Hematopoietic multipotent progenitor cell treated with erythropoietin and hydrocortisone succinate and interleukin-3 and kit ligand, for 6 days (in vitro differentiated cells): ENCODE measurements at regions not wholly inside any gene's neighbourhood (a gene's known extent, or its start where the extent isn't known, plus 50 kb on each side); places are given as distances from the start of the nearest gene placed in this dataset.
A peak's percentile ranks its signal among the peaks of the same experiment; 100 is the strongest.

Experiments used
- DNase-seq: peaks from one replicate; pipeline ENCODE4 v3.0.0-alpha.2; 2015

- DNase-seq = no peak
Measured at GRCh38 chr4:180913750-180914149, 1329.5 kb upstream of the TENM3 start.

GRCh38 chr4:180923486-180923885 is 1319.7 kb upstream of the TENM3 start:
- no peak for DNase-seq

GRCh38 chr4:180925805-180926204 is 1317.4 kb upstream of the TENM3 start:
- no peak for DNase-seq

- DNase-seq = no peak
Measured at GRCh38 chr4:180926277-180926676, 1316.9 kb upstream of the TENM3 start.

GRCh38 chr4:180932370-180933001 is 1310.7 kb upstream of the TENM3 start:
- DNase-seq = no peak

GRCh38 chr4:180937083-180937482 is 1306.1 kb upstream of the TENM3 start:
- DNase-seq = no peak

GRCh38 chr4:180940680-180941079 is 1302.5 kb upstream of the TENM3 start:
- no peak for DNase-seq

GRCh38 chr4:180942367-180942916 is 1300.8 kb upstream of the TENM3 start:
- DNase-seq = no peak

- no peak for DNase-seq
Measured at GRCh38 chr4:180946188-180946587, 1297.0 kb upstream of the TENM3 start.

GRCh38 chr4:180947425-180947824 is 1295.8 kb upstream of the TENM3 start:
- peak; percentile 2 for DNase-seq

- no peak for DNase-seq
Measured at GRCh38 chr4:180949424-180950213, 1293.6 kb upstream of the TENM3 start.

GRCh38 chr4:180950377-180950776 is 1292.8 kb upstream of the TENM3 start:
- no peak for DNase-seq

- DNase-seq = no peak
Measured at GRCh38 chr4:180951312-180951711, 1291.9 kb upstream of the TENM3 start.

GRCh38 chr4:180953572-180953971 is 1289.6 kb upstream of the TENM3 start:
- no peak for DNase-seq

- DNase-seq = no peak
Measured at GRCh38 chr4:180960743-180961401, 1282.3 kb upstream of the TENM3 start.

- no peak for DNase-seq
Measured at GRCh38 chr4:180962268-180962667, 1280.9 kb upstream of the TENM3 start.

- no peak for DNase-seq
Measured at GRCh38 chr4:180966312-180966711, 1276.9 kb upstream of the TENM3 start.

GRCh38 chr4:180967936-180968335 is 1275.3 kb upstream of the TENM3 start:
- no peak for DNase-seq

- DNase-seq = no peak
Measured at GRCh38 chr4:180973894-180974293, 1269.3 kb upstream of the TENM3 start.

- DNase-seq = no peak
Measured at GRCh38 chr4:180990931-180991330, 1252.3 kb upstream of the TENM3 start.

GRCh38 chr4:180993244-180993836 is 1249.9 kb upstream of the TENM3 start:
- no peak for DNase-seq

GRCh38 chr4:180994722-180995121 is 1248.5 kb upstream of the TENM3 start:
- DNase-seq = no peak

GRCh38 chr4:180999217-180999616 is 1244.0 kb upstream of the TENM3 start:
- no peak for DNase-seq
